Sigmoid colon (tissue), 6 donors: ENCODE measurements at regions not wholly inside any gene's neighbourhood (a gene's known extent, or its start where the extent isn't known, plus 50 kb on each side); places are given as distances from the start of the nearest gene placed in this dataset.
"Not testable (repeated sequence)": the region's sequence is repeated elsewhere in the genome, so short reads cannot be mapped to it uniquely, and the experiment has no call there.

Source experiments
- DNase-seq: peaks from one replicate; pipeline ENCODE4 v3.0.0-alpha.2; 2019
- H3K27ac ChIP-seq, 4 donors: fragments of 200-600 bp; sonication (generic); one replicate each; pipeline ENCODE4 v1.5.1; 2016 to 2019; ENCODE audit warnings: mild to moderate bottlenecking in 1 of 4
- H3K27me3 ChIP-seq, 3 donors: fragments of 200-600 bp; sonication (generic); one replicate each; pipeline ENCODE4 v1.5.1; 2019; ENCODE audit warnings: mild to moderate bottlenecking in 1 of 3
- H3K36me3 ChIP-seq, 4 donors: fragments of 200-600 bp; sonication (generic); one replicate each; pipeline ENCODE4 v1.5.1; 2016 to 2019
- H3K4me1 ChIP-seq, 4 donors: fragments of 200-600 bp; sonication (generic); one replicate each; pipeline ENCODE4 v1.5.1; 2017 to 2019
- H3K4me3 ChIP-seq, 4 donors: fragments of 200-600 bp; sonication (generic); one replicate each; pipeline ENCODE4 v1.5.1; 2017 to 2019; ENCODE audit warnings: mild to moderate bottlenecking in 2 of 4, moderate library complexity in 1 of 4
- H3K9me3 ChIP-seq, 4 donors: fragments of 200-600 bp in 3 of 4; sonication (generic) in 3 of 4; one replicate each; pipeline versions ENCODE4 v1.5.1 to v1.6.1; 2013 to 2019
- CTCF ChIP-seq, 4 experiments: fragments of 450-650 bp in 3 of 4; fragments of 200-600 bp in 1 of 4; IDR thresholded peaks; one replicate each; pipeline ENCODE4 v1.5.1; 2016 to 2019; ENCODE audit warnings: antibody characterized with exemption in 4 of 4, mild to moderate bottlenecking in 3 of 4, moderate library complexity in 2 of 4
- EP300 ChIP-seq, 4 donors: sonication (generic); formaldehyde crosslinking; IDR thresholded peaks; one replicate each; pipeline ENCODE4 v1.6.1; 2017; ENCODE audit warnings: antibody characterized with exemption in 4 of 4
- POLR2A ChIP-seq, 2 donors: fragments of 450-650 bp; IDR thresholded peaks; one replicate each; pipeline ENCODE4 v1.6.1; 2016; ENCODE audit warnings: antibody characterized with exemption in 2 of 2, mild to moderate bottlenecking in 2 of 2, moderate library complexity in 2 of 2
- POLR2AphosphoS5 ChIP-seq, 4 donors: sonication (generic); formaldehyde crosslinking; IDR thresholded peaks; one replicate each; pipeline ENCODE4 v1.6.1; 2017; ENCODE audit warnings: antibody characterized with exemption in 4 of 4
- WGBS, 2 donors: extraction: QIAGEN DNeasy Blood & Tissue Kit; methylation state at CpG; one replicate each; pipeline ENCODE4 v1.1.7; 2013; 5-methylcytosine and 5-hydroxymethylcytosine counted together
- intact Hi-C: fragments of 100-400 bp; cut with DNase I; formaldehyde crosslinking; loops from one replicate; pipeline ENCODE4 v1.15.1; 2023
- donor health status: healthy with polysubstance abuse.
- donor health status: healthy.

GRCh38 chr6:37569317-37569716, 69.6 kb upstream of the CCDC167 start:
- DNase-seq: no peak
- Histone ChIP-seq H3K4me3 (no peak overlapping the region), H3K27ac (no peak overlapping the region), H3K4me1 (peaks cover 0 to 12% (median 9%) of the 10 kb centered on the region in 4 donors), H3K36me3 (no peaks in the 10 kb centered on the region), H3K9me3 (no peaks in the 10 kb centered on the region), H3K27me3 (peaks cover 0 to 33% (median 11%) of the 10 kb centered on the region in 3 donors)
- WGBS, 2 donors: 90 to 94% methylated on average over 4 of the region's 4 CpGs
- intact Hi-C loops: loop anchor here (5.0 kb wide), 2 partner anchors 123 to 187 kb away; no protein-coding TSS in a partner anchor
- TF ChIP-seq CTCF (IDR thresholded peaks at IDR 0.05) (no peak), EP300 (IDR thresholded peaks at IDR 0.05) (no peak), POLR2A (IDR thresholded peaks at IDR 0.05) (no peak), POLR2AphosphoS5 (IDR thresholded peaks at IDR 0.05) (no peak)

- Histone ChIP-seq H3K27me3 (peaks cover 0 to 42% (median 13%) of the 10 kb centered on the region in 3 donors), H3K36me3 (no peaks in the 10 kb centered on the region), H3K9me3 (no peaks in the 10 kb centered on the region), H3K27ac (no peak overlapping the region), H3K4me3 (no peak overlapping the region), H3K4me1 (peaks cover 0 to 12% (median 9%) of the 10 kb centered on the region in 4 donors)
- DNase-seq: no peak
- TF ChIP-seq POLR2A (IDR thresholded peaks at IDR 0.05) (no peak), CTCF (IDR thresholded peaks at IDR 0.05) (no peak), EP300 (IDR thresholded peaks at IDR 0.05) (no peak), POLR2AphosphoS5 (IDR thresholded peaks at IDR 0.05) (no peak)
- 73 to 75% methylated on average over 3 of the region's 3 CpGs for WGBS, 2 donors
- intact Hi-C loops: loop anchor here (2.0 to 5.0 kb wide), 4 partner anchors 82 to 242 kb away; no protein-coding TSS in a partner anchor
Observed at GRCh38 chr6:37566950-37567349, 67.3 kb upstream of the CCDC167 start.

GRCh38 chr6:37566111-37566949, 66.6 kb upstream of the CCDC167 start:
- WGBS, 2 donors: 12 to 14% methylated on average over 28 of the region's 28 CpGs
- no peak for DNase-seq
- Histone ChIP-seq H3K27me3 (peaks cover 0 to 41% (median 9%) of the 10 kb centered on the region in 3 donors), H3K4me3 (peak overlapping the region; percentile 18 to 48 (median 31)), H3K9me3 (no peaks in the 10 kb centered on the region), H3K27ac (no peak overlapping the region), H3K4me1 (peaks cover 0 to 12% (median 9%) of the 10 kb centered on the region in 4 donors), H3K36me3 (no peaks in the 10 kb centered on the region)
- intact Hi-C loops: loop anchor here (2.0 to 5.0 kb wide), 4 partner anchors 82 to 242 kb away; no protein-coding TSS in a partner anchor
- TF ChIP-seq POLR2AphosphoS5 (IDR thresholded peaks at IDR 0.05) (no peak), EP300 (IDR thresholded peaks at IDR 0.05) (no peak), CTCF (IDR thresholded peaks at IDR 0.05) (peak; percentile 70 to 88 (median 77)), POLR2A (IDR thresholded peaks at IDR 0.05) (no peak)

GRCh38 chr6:37565267-37566110, 65.8 kb upstream of the CCDC167 start:
- DNase-seq: no peak
- Histone ChIP-seq H3K27me3 (peaks cover 0 to 34% (median 5%) of the 10 kb centered on the region in 3 donors), H3K9me3 (no peaks in the 10 kb centered on the region), H3K36me3 (no peaks in the 10 kb centered on the region), H3K4me3 (peak overlapping the region; percentile 18 to 48 (median 31)), H3K4me1 (peaks cover 0 to 12% (median 9%) of the 10 kb centered on the region in 4 donors), H3K27ac (no peak overlapping the region)
- TF ChIP-seq POLR2A (IDR thresholded peaks at IDR 0.05): no peak
- TF ChIP-seq EP300 (IDR thresholded peaks at IDR 0.05): no peak
- 28 to 31% methylated on average over 17 of the region's 17 CpGs for WGBS, 2 donors
- intact Hi-C loops: loop anchor here (2.0 to 5.0 kb wide), 4 partner anchors 81 to 241 kb away; no protein-coding TSS in a partner anchor

GRCh38 chr6:37562926-37563288, 63.2 kb upstream of the CCDC167 start:
- H3K36me3 ChIP-seq, DNase-seq, intact Hi-C loops, H3K4me3 ChIP-seq, H3K9me3 ChIP-seq, H3K27ac ChIP-seq: not testable (repeated sequence)
- Histone ChIP-seq H3K4me1 (peaks cover 0 to 17% (median 9%) of the 10 kb centered on the region in 4 donors), H3K27me3 (peaks cover 0 to 43% (median 5%) of the 10 kb centered on the region in 3 donors)
- WGBS, 2 donors: 72 to 75% methylated on average over 4 of the region's 4 CpGs
